Vagina (tissue), 2 donors: ENCODE measurements at regions not wholly inside any gene's neighbourhood (a gene's known extent, or its start where the extent isn't known, plus 50 kb on each side); places are given as distances from the start of the nearest gene placed in this dataset.

Experiments
- DNase-seq, 2 donors: peaks; one replicate each; pipeline ENCODE4 v3.0.0-alpha.2; 2017; ENCODE audit errors: extremely low spot score in 2 of 2
- H3K27ac ChIP-seq: fragments of 200-600 bp; sonication (generic); one replicate; pipeline ENCODE4 v1.5.1; 2019
- H3K27me3 ChIP-seq: fragments of 200-600 bp; sonication (generic); one replicate; pipeline ENCODE4 v1.5.1; 2019
- H3K36me3 ChIP-seq, 2 donors: fragments of 200-600 bp; sonication (generic); one replicate each; pipeline ENCODE4 v1.5.1; 2017 to 2019
- H3K4me1 ChIP-seq: fragments of 200-600 bp; sonication (generic); one replicate; pipeline ENCODE4 v1.5.1; 2019
- H3K4me3 ChIP-seq, 2 donors: fragments of 200-600 bp; sonication (generic); 1 replicate in 1 of 2; 2 replicates in 1 of 2; pipeline ENCODE4 v1.5.1; 2016 to 2019
- H3K9me3 ChIP-seq: fragments of 200-600 bp; sonication (generic); one replicate; pipeline ENCODE4 v1.5.1; 2019
- POLR2A ChIP-seq, 2 donors: fragments of 450-650 bp; IDR thresholded peaks; one replicate each; pipeline ENCODE4 v1.6.1; 2017; ENCODE audit warnings: antibody characterized with exemption in 2 of 2, mild to moderate bottlenecking in 2 of 2, moderate library complexity in 2 of 2
- POLR2AphosphoS5 ChIP-seq, 2 donors: sonication (generic); formaldehyde crosslinking; IDR thresholded peaks; one replicate each; pipeline ENCODE4 v1.9.0; 2017; ENCODE audit warnings: antibody characterized with exemption in 2 of 2, mild to moderate bottlenecking in 2 of 2, low read depth in 1 of 2; ENCODE audit not compliant: insufficient read depth in 1 of 2
- intact Hi-C: fragments of 100-400 bp; cut with DNase I; formaldehyde crosslinking; loops from one replicate; pipeline ENCODE4 v1.15.1; 2023
- TF ChIP-seq, protein P1 (sequence below), 3 experiments: fragments of 450-650 bp in 2 of 3; fragments of 200-600 bp in 1 of 3; sonication (generic) in 1 of 3; IDR thresholded peaks; one replicate each; pipeline ENCODE4 v1.5.1; 2017 to 2019; ENCODE audit warnings: antibody characterized with exemption in 3 of 3, mild to moderate bottlenecking in 2 of 3, moderate library complexity in 2 of 3

DNA sequence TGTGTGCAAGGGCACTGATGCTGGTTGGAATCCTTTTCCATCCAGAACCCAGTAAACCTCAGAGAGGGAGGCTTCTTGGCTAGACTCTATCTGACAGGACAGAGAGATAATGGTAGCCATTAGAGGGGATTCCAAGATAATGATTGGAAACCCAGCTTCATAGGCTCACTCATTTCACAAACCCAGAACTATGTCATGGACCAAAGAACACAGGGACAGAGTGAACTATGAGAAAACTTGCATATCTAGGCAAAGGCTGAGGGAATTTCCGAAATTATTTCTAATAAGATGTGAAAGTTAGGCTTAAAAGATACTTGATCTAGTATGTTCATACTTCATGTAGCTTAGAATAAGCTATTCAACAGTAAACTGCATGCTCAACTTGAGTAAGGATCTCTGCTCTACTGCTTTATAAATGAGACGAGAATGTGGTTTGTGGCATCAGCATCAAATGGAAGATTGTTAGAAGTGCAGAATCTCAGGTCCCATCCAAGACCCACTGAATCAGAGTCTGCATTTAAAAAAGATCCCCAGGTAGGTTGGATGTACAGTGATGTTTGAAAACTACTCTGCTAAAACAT lies 261.4 kb downstream of the DMRT2 start:
- no peak overlapping the region for H3K4me3 ChIP-seq
- TF ChIP-seq POLR2AphosphoS5 (IDR thresholded peaks at IDR 0.05; ENCODE audit: insufficient read depth in 1 of 2, low read depth in 1 of 2) (no peak), POLR2A (IDR thresholded peaks at IDR 0.05) (no peak)
- TF ChIP-seq, protein P1, sequence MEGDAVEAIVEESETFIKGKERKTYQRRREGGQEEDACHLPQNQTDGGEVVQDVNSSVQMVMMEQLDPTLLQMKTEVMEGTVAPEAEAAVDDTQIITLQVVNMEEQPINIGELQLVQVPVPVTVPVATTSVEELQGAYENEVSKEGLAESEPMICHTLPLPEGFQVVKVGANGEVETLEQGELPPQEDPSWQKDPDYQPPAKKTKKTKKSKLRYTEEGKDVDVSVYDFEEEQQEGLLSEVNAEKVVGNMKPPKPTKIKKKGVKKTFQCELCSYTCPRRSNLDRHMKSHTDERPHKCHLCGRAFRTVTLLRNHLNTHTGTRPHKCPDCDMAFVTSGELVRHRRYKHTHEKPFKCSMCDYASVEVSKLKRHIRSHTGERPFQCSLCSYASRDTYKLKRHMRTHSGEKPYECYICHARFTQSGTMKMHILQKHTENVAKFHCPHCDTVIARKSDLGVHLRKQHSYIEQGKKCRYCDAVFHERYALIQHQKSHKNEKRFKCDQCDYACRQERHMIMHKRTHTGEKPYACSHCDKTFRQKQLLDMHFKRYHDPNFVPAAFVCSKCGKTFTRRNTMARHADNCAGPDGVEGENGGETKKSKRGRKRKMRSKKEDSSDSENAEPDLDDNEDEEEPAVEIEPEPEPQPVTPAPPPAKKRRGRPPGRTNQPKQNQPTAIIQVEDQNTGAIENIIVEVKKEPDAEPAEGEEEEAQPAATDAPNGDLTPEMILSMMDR (IDR thresholded peaks at IDR 0.05): no peak
- no peak for DNase-seq
- no peaks in the 10 kb centered on the region for H3K27me3 ChIP-seq
- no peak overlapping the region for H3K27ac ChIP-seq
- intact Hi-C loops: no loop called here
- no peaks in the 10 kb centered on the region for H3K36me3 ChIP-seq
- no peaks in the 10 kb centered on the region for H3K9me3 ChIP-seq
- H3K4me1 ChIP-seq: no peaks in the 10 kb centered on the region

DNA sequence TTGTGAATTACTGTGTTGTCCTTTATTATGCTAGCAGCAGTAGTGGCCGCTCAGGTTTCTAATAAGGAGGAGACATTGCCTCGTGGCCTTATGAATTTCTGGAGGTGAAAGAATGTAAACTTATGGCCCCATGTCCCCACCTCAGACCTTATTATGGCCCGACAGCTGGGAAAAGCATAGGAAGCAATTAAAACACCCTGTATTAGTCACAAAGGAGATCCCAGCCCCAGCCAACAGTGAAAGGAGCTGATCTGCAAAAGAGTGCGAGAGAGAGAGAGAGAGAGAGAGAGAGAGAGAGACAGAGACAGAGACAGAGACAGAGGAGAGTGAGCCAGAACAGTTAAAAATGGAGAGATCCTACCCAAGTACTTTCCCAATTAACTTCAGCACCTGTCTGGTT lies 269.3 kb downstream of the DMRT2 start:
- intact Hi-C loops: no loop called here
- no peaks in the 10 kb centered on the region for H3K36me3 ChIP-seq
- H3K9me3 ChIP-seq: no peaks in the 10 kb centered on the region
- H3K27ac ChIP-seq: no peak overlapping the region
- H3K4me3 ChIP-seq: no peak overlapping the region
- TF ChIP-seq, protein P1 (IDR thresholded peaks at IDR 0.05): no peak
- TF ChIP-seq POLR2A (IDR thresholded peaks at IDR 0.05): no peak
- TF ChIP-seq POLR2AphosphoS5 (IDR thresholded peaks at IDR 0.05; ENCODE audit: insufficient read depth in 1 of 2, low read depth in 1 of 2): no peak
- DNase-seq: no peak
- no peaks in the 10 kb centered on the region for H3K4me1 ChIP-seq
- no peaks in the 10 kb centered on the region for H3K27me3 ChIP-seq

DNA sequence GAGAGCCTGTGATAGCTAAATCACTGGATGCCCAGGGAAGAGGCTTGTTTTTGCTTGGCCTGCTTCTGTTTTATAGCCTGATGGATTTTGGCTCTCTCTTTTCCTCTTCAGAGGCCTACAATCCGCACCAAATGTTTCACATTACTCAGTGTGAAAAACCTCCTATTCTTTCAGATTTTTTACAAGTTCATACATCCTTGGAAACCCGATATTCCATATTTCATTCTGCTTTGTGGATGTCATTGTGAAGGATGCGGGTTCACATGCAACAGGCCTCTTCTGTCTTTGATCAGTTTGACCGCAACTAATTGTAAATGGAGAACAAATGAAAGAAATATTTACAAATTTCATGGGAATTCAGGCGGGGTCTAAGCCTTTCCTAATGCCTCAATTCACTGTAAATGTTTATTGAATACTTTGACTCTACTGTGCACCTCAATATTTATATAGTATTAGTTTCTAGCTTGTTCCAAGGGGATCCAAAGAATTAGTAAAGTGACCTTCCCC lies 269.9 kb downstream of the DMRT2 start:
- no peaks in the 10 kb centered on the region for H3K9me3 ChIP-seq
- DNase-seq: no peak
- no peak overlapping the region for H3K27ac ChIP-seq
- intact Hi-C loops: no loop called here
- no peak for TF ChIP-seq POLR2A (IDR thresholded peaks at IDR 0.05)
- TF ChIP-seq, protein P1 (IDR thresholded peaks at IDR 0.05): no peak
- no peak for TF ChIP-seq POLR2AphosphoS5 (IDR thresholded peaks at IDR 0.05; ENCODE audit: insufficient read depth in 1 of 2, low read depth in 1 of 2)
- no peaks in the 10 kb centered on the region for H3K4me1 ChIP-seq
- H3K4me3 ChIP-seq: no peak overlapping the region
- no peaks in the 10 kb centered on the region for H3K36me3 ChIP-seq
- no peaks in the 10 kb centered on the region for H3K27me3 ChIP-seq

DNA sequence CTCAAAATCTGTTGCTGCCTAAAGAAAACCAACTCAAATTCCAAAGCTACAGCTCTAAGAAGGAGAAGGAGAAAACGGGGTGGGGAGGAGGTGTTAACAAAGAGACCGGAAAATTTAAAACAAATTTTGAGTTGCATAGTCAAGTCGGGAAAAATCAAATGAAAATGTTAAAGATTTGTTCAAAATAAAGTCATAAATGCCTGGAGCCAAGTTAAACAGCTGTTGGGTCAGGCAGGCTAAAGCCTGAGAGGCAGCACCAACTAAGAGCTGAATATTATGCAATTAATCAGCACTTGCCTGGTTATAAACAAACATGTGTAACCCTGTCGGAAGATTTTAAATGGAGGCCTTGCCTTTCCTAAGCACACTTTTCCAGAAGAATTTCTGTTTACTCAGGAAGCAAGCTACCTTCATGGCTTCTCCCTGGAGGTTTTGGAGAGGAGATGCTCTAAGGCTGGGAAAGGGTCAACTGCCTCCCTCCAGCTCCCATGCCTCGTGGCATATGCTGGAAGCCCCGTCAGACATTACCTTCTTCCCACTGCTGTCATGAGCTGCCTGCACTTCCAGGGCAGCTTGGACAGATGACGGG lies 270.5 kb downstream of the DMRT2 start:
- intact Hi-C loops: no loop called here
- DNase-seq: no peak
- no peaks in the 10 kb centered on the region for H3K27me3 ChIP-seq
- H3K4me1 ChIP-seq: no peaks in the 10 kb centered on the region
- H3K9me3 ChIP-seq: no peaks in the 10 kb centered on the region
- no peak overlapping the region for H3K4me3 ChIP-seq
- H3K27ac ChIP-seq: no peak overlapping the region
- no peaks in the 10 kb centered on the region for H3K36me3 ChIP-seq
- TF ChIP-seq POLR2A (IDR thresholded peaks at IDR 0.05) (no peak), POLR2AphosphoS5 (IDR thresholded peaks at IDR 0.05; ENCODE audit: insufficient read depth in 1 of 2, low read depth in 1 of 2) (no peak)
- TF ChIP-seq, protein P1 (IDR thresholded peaks at IDR 0.05): no peak

DNA sequence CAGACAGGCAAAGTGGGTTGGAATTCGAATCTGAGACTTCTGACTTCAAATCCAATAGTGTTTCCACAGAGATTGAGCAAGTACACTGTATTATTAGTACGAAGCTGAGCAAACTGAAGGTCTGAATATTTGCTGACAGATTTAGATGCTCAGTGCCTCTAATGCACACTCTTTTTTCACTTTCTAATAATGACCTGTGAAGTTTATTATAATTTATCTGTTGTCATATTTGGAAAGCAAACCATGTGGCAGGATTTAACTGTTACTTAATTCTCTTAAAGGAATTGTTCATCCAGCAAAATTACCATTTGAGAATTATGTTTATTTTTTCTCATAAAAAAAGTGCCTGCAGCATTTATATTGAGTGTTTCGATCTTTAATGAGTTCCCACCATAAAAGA lies 277.3 kb downstream of the DMRT2 start:
- no peaks in the 10 kb centered on the region for H3K36me3 ChIP-seq
- no peak for DNase-seq
- no peak overlapping the region for H3K4me3 ChIP-seq
- TF ChIP-seq POLR2A (IDR thresholded peaks at IDR 0.05) (no peak), POLR2AphosphoS5 (IDR thresholded peaks at IDR 0.05; ENCODE audit: insufficient read depth in 1 of 2, low read depth in 1 of 2) (no peak)
- TF ChIP-seq, protein P1 (IDR thresholded peaks at IDR 0.05): no peak
- no peaks in the 10 kb centered on the region for H3K4me1 ChIP-seq
- no peak overlapping the region for H3K27ac ChIP-seq
- no peaks in the 10 kb centered on the region for H3K27me3 ChIP-seq
- no peaks in the 10 kb centered on the region for H3K9me3 ChIP-seq
- intact Hi-C loops: no loop called here
